ENCODE measurements at regions not wholly inside any gene's neighbourhood (a gene's known extent, or its start where the extent isn't known, plus 50 kb on each side); places are given as distances from the start of the nearest gene placed in this dataset.
A peak's percentile ranks its signal among the peaks of the same experiment; 100 is the strongest.
"Not testable (repeated sequence)": the region's sequence is repeated elsewhere in the genome, so short reads cannot be mapped to it uniquely, and the experiment has no call there.

DNA sequence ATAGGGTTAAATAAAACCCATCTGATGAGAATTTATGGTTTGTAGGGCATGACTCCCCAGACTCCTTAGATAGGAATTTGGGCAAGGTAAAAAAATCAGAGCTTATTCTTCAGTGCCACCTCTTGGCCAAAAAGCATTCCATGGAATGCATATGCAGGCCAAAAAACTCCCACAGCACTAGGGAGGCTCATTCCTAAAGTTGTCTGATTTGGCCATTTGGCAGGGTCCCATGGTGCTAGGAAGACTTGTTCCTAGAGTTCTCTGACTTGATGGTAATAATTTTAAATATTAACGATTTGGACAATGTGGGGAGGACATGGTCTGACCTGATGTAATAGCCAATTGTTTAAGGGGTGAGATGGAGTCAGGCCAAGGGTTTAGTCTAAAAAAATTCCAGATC is 93.0 kb downstream of the SPIN4 start:
- no peaks in the 10 kb centered on the region for H3K27me3 ChIP-seq (ENCODE audit: low read depth, low read length)
- H3K9me3 ChIP-seq (ENCODE audit: insufficient read depth, low read length): no peaks in the 10 kb centered on the region
- no peak overlapping the region for H2AFZ ChIP-seq (ENCODE audit: low read depth, low read length)
- H3K9ac ChIP-seq (ENCODE audit: low read length): no peak overlapping the region
- no peak overlapping the region for H3K27ac ChIP-seq (ENCODE audit: low read length)
- no peaks in the 10 kb centered on the region for H3K79me2 ChIP-seq (ENCODE audit: low read length)
- H3K4me3 ChIP-seq (ENCODE audit: low read length): no peak overlapping the region
- TF ChIP-seq, protein P1, sequence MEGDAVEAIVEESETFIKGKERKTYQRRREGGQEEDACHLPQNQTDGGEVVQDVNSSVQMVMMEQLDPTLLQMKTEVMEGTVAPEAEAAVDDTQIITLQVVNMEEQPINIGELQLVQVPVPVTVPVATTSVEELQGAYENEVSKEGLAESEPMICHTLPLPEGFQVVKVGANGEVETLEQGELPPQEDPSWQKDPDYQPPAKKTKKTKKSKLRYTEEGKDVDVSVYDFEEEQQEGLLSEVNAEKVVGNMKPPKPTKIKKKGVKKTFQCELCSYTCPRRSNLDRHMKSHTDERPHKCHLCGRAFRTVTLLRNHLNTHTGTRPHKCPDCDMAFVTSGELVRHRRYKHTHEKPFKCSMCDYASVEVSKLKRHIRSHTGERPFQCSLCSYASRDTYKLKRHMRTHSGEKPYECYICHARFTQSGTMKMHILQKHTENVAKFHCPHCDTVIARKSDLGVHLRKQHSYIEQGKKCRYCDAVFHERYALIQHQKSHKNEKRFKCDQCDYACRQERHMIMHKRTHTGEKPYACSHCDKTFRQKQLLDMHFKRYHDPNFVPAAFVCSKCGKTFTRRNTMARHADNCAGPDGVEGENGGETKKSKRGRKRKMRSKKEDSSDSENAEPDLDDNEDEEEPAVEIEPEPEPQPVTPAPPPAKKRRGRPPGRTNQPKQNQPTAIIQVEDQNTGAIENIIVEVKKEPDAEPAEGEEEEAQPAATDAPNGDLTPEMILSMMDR (IDR thresholded peaks at IDR 0.05; ENCODE audit: low read depth, low read length): no peak
- no peak for TF ChIP-seq EZH2phosphoT487 (IDR thresholded peaks at IDR 0.05; ENCODE audit: low read depth)
- H3K4me1 ChIP-seq (ENCODE audit: low read length): no peaks in the 10 kb centered on the region
- H3K4me2 ChIP-seq (ENCODE audit: low read length): no peak overlapping the region
- no peaks in the 10 kb centered on the region for H3K36me3 ChIP-seq (replicated peaks; ENCODE audit: low read depth, low read length)
- no peaks in the 10 kb centered on the region for H4K20me1 ChIP-seq (ENCODE audit: insufficient read depth, low read length)

DNA sequence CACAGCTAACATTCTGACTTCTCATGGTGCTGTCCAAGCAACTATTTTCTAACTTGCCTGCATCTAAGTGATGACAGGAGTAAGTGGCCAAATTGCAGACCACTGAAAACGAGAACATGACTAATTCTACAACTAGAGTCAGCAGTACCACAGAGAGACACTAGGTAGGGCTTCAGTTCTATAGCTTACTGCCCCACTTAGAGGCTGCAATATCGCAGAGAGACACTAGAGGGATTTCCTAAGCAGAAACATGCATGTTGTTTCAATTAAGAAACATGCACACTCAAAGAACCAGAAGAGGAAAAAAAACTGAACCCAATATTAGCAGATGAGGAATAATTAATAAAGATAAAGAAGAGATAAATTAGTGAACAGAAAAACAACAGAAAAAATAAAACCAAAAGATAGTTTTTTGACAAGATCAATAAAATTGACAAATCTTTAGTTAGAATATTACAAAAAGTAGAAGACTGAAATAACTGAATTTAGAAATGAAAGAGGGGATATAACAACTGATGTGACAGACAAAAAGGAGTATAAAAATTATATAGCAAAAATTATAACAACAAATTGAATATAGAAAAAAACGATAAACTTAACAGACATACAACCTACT is 100.8 kb downstream of the SPIN4 start:
- H3K27me3 ChIP-seq (ENCODE audit: low read depth, low read length): no peaks in the 10 kb centered on the region
- no peaks in the 10 kb centered on the region for H4K20me1 ChIP-seq (ENCODE audit: insufficient read depth, low read length)
- H3K36me3 ChIP-seq (replicated peaks; ENCODE audit: low read depth, low read length): no peaks in the 10 kb centered on the region
- H3K27ac ChIP-seq (ENCODE audit: low read length): no peak overlapping the region
- no peak for TF ChIP-seq EZH2phosphoT487 (IDR thresholded peaks at IDR 0.05; ENCODE audit: low read depth)
- TF ChIP-seq, protein P1 (IDR thresholded peaks at IDR 0.05; ENCODE audit: low read depth, low read length): peak; percentile 76
- no peak overlapping the region for H3K9ac ChIP-seq (ENCODE audit: low read length)
- no peaks in the 10 kb centered on the region for H3K79me2 ChIP-seq (ENCODE audit: low read length)
- H2AFZ ChIP-seq (ENCODE audit: low read depth, low read length): no peak overlapping the region
- no peaks in the 10 kb centered on the region for H3K4me1 ChIP-seq (ENCODE audit: low read length)
- no peaks in the 10 kb centered on the region for H3K9me3 ChIP-seq (ENCODE audit: insufficient read depth, low read length)
- no peak overlapping the region for H3K4me3 ChIP-seq (ENCODE audit: low read length)
- no peak overlapping the region for H3K4me2 ChIP-seq (ENCODE audit: low read length)

DNA sequence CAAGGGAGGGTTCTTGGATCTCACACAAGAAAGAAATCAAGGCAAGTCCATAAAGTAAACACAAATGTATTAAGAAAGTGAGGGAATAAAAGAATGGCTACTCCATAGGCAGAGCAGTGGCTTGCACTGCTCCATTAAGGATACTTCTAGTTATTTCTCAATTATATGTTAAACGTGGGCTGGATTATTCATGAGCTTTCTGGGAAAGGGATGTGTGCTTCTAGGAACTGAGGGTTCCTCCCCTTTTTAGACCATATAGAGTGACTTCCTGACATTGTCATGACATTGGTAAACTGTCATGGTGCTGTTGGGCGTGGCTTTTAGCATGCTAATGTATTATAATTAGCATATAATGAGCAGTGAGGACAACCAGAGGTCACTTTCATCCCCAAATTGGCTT is 108.4 kb downstream of the SPIN4 start:
- not testable (repeated sequence) for H3K9me3 ChIP-seq (ENCODE audit: insufficient read depth, low read length); H3K9ac ChIP-seq (ENCODE audit: low read length); H3K36me3 ChIP-seq (replicated peaks; ENCODE audit: low read depth, low read length); H3K79me2 ChIP-seq (ENCODE audit: low read length); H3K4me3 ChIP-seq (ENCODE audit: low read length); H3K4me1 ChIP-seq (ENCODE audit: low read length); H2AFZ ChIP-seq (ENCODE audit: low read depth, low read length); H4K20me1 ChIP-seq (ENCODE audit: insufficient read depth, low read length); H3K4me2 ChIP-seq (ENCODE audit: low read length); H3K27me3 ChIP-seq (ENCODE audit: low read depth, low read length); H3K27ac ChIP-seq (ENCODE audit: low read length)

DNA sequence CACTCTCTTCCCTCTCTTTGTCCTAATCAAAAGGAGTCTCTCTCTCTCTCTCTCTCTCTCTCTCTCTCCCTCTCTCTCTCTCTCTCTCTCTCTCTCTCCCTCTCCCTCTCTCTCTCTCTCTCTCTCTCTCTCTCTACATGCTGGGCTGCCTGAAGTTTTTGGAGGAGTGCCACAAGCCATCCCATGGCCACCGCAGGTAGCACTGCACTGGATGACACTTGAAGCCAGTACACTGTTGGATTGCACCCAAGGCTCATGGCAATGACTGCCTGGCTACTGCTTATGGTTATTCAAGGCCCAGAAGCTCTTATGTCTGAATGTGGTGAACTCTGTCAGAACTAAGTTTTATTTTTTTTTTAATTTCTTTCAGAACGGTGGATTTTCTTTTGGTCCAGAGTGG is 115.2 kb downstream of the SPIN4 start:
- H2AFZ ChIP-seq (ENCODE audit: low read depth, low read length); H3K4me2 ChIP-seq (ENCODE audit: low read length); H3K79me2 ChIP-seq (ENCODE audit: low read length); H3K27me3 ChIP-seq (ENCODE audit: low read depth, low read length); H3K27ac ChIP-seq (ENCODE audit: low read length); H4K20me1 ChIP-seq (ENCODE audit: insufficient read depth, low read length); H3K4me1 ChIP-seq (ENCODE audit: low read length); H3K9me3 ChIP-seq (ENCODE audit: insufficient read depth, low read length); H3K4me3 ChIP-seq (ENCODE audit: low read length); H3K36me3 ChIP-seq (replicated peaks; ENCODE audit: low read depth, low read length); H3K9ac ChIP-seq (ENCODE audit: low read length): not testable (repeated sequence)

DNA sequence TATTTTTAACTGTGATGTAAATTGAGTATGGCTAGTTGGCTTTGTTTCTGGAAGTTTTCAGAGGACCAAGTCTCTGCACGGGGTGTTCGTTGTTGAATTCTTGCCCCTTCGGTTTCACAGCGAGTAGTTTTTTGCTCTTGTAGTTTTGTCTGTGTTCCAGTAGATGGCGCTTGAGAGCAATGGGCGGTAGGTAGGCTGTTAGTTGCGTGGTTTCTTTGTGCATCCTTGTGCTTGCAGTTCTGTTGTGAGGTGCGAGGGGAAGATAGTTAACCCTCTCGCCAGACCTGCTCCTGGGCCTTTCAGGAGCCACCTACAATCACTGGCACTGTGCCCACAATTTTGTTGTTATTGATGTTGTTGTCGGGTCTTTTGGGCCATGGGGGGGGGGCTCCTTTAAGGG is 118.1 kb downstream of the SPIN4 start:
- not testable (repeated sequence) for H4K20me1 ChIP-seq (ENCODE audit: insufficient read depth, low read length); H3K4me1 ChIP-seq (ENCODE audit: low read length); H3K79me2 ChIP-seq (ENCODE audit: low read length); H2AFZ ChIP-seq (ENCODE audit: low read depth, low read length); H3K4me3 ChIP-seq (ENCODE audit: low read length); H3K27me3 ChIP-seq (ENCODE audit: low read depth, low read length); H3K36me3 ChIP-seq (replicated peaks; ENCODE audit: low read depth, low read length); H3K4me2 ChIP-seq (ENCODE audit: low read length); H3K9me3 ChIP-seq (ENCODE audit: insufficient read depth, low read length); H3K27ac ChIP-seq (ENCODE audit: low read length); H3K9ac ChIP-seq (ENCODE audit: low read length)

DNA sequence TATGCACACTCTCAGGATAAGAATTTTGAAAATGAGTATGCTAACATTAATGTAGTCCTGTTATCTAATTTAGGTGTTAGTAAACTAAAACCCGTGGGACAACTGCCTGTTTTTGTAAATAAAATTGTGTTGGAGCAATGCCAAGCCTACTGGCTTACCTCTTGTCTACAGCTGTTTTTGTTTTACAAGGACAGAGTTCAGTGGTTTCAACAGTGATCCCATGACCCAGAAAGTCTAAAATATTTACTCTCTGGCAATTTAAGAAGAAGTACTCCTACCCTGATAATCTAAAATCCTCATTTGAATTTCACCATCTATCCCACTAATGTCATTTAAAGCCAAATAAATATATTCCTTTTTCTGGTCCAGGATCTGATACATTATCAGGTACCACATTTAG is 132.9 kb downstream of the SPIN4 start:
- H4K20me1 ChIP-seq (ENCODE audit: insufficient read depth, low read length); H3K9ac ChIP-seq (ENCODE audit: low read length); H3K9me3 ChIP-seq (ENCODE audit: insufficient read depth, low read length); H3K4me2 ChIP-seq (ENCODE audit: low read length); H2AFZ ChIP-seq (ENCODE audit: low read depth, low read length); H3K27me3 ChIP-seq (ENCODE audit: low read depth, low read length); H3K4me3 ChIP-seq (ENCODE audit: low read length); H3K27ac ChIP-seq (ENCODE audit: low read length); H3K79me2 ChIP-seq (ENCODE audit: low read length); H3K36me3 ChIP-seq (replicated peaks; ENCODE audit: low read depth, low read length); H3K4me1 ChIP-seq (ENCODE audit: low read length): not testable (repeated sequence)

DNA sequence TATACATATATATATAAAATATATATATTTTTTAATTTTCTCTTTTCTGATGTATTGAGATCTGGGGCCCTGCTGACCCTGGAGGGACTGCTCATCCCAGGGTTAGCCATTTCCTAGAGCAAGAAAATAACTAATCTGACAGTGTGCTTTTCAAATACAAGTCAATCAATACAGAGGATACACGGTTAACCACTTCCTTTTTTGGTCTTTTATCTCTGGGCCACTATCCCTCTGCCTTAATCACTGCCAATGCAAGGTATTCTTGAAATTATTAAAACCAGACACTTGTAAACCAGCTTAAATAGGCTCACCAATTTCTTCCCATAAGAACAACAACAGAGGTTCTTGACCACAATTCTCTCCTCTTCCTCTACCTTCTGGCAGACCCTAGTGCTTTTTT is 133.6 kb downstream of the SPIN4 start:
- H3K9ac ChIP-seq (ENCODE audit: low read length); H3K9me3 ChIP-seq (ENCODE audit: insufficient read depth, low read length); H3K4me3 ChIP-seq (ENCODE audit: low read length); H3K4me2 ChIP-seq (ENCODE audit: low read length); H3K36me3 ChIP-seq (replicated peaks; ENCODE audit: low read depth, low read length); H3K27me3 ChIP-seq (ENCODE audit: low read depth, low read length); H3K79me2 ChIP-seq (ENCODE audit: low read length); H3K27ac ChIP-seq (ENCODE audit: low read length); H2AFZ ChIP-seq (ENCODE audit: low read depth, low read length); H4K20me1 ChIP-seq (ENCODE audit: insufficient read depth, low read length); H3K4me1 ChIP-seq (ENCODE audit: low read length): not testable (repeated sequence)

DNA sequence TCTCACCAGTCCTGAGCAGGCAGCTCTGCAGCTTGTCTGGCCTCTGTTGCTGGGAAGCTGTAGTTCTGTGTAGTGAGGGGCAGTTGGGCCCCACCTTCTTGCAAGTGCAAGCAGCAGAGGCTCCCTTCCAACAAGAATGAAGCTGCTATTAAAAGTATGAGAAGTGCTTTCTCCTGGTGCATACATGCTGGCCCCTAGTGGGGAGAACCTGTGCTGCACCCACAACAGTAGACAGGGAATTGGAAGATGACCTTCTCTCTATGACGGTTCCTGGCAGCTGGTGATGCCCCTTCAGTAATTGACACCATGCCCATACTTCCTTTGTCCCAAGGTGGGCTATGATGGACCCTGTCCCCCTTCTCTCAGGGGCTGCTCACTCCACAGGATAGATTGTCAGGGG is 141.5 kb downstream of the SPIN4 start:
- not testable (repeated sequence) for H3K79me2 ChIP-seq (ENCODE audit: low read length); H3K4me2 ChIP-seq (ENCODE audit: low read length); H2AFZ ChIP-seq (ENCODE audit: low read depth, low read length); H3K27me3 ChIP-seq (ENCODE audit: low read depth, low read length); H3K27ac ChIP-seq (ENCODE audit: low read length); H4K20me1 ChIP-seq (ENCODE audit: insufficient read depth, low read length); H3K9me3 ChIP-seq (ENCODE audit: insufficient read depth, low read length); H3K4me3 ChIP-seq (ENCODE audit: low read length); H3K9ac ChIP-seq (ENCODE audit: low read length); H3K36me3 ChIP-seq (replicated peaks; ENCODE audit: low read depth, low read length); H3K4me1 ChIP-seq (ENCODE audit: low read length)
